SK-N-SH (cell line): ENCODE measurements at regions not wholly inside any gene's neighbourhood (a gene's known extent, or its start where the extent isn't known, plus 50 kb on each side); places are given as distances from the start of the nearest gene placed in this dataset.

Experiments used
- CTCF ChIA-PET: fragments of 300-600, 350-600 bp; formaldehyde crosslinking; extraction: SDS; loops from one replicate; lab custom pipeline; 2021; lab: Yijun Ruan, JAX
- POLR2A ChIA-PET: fragments of 350-600 bp; sonication (Branson Sonifier 250); formaldehyde crosslinking; extraction: SDS; loops from one replicate; lab custom pipeline; 2020; ENCODE audit warnings: antibody characterized with exemption, inconsistent platforms; lab: Yijun Ruan, JAX
- DNase-seq: peaks from one replicate; pipeline ENCODE4 v3.0.0; 2012
- H2AFZ ChIP-seq: fragments of 200-600 bp; sonication (generic); 2 replicates; pipeline ENCODE4 v1.8.1; 2016; ENCODE audit warnings: antibody characterized with exemption, mild to moderate bottlenecking, low read depth
- H3F3A ChIP-seq: fragments of 200-600 bp; sonication (generic); replicated peaks from 2 replicates; pipeline ENCODE3; 2016; ENCODE audit warnings: antibody characterized with exemption, mild to moderate bottlenecking; ENCODE audit not compliant: insufficient read depth
- H3K27ac ChIP-seq, 2 experiments: fragments of 200-500 bp in 1 of 2; fragments of 200-600 bp in 1 of 2; sonication (Bioruptor generic) in 1 of 2; sonication (generic), shearing (Covaris generic) in 1 of 2; 2 replicates each; pipeline versions ENCODE4 v1.5.1 to v1.6.1; 2014 to 2016; ENCODE audit warnings: low read depth in 2 of 2, inconsistent platforms in 1 of 2, low read length in 1 of 2, mild to moderate bottlenecking in 1 of 2, mixed read lengths in 1 of 2
- H3K27me3 ChIP-seq: fragments of 200-600 bp; sonication (generic), shearing (Covaris generic); 2 replicates; pipeline ENCODE4 v1.6.1; 2016; ENCODE audit warnings: mixed run types; ENCODE audit not compliant: insufficient read depth
- H3K36me3 ChIP-seq, 2 experiments: fragments of 200-500 bp in 1 of 2; fragments of 200-600 bp in 1 of 2; sonication (Bioruptor generic) in 1 of 2; sonication (generic) in 1 of 2; replicated peaks in 1 of 2; 2 replicates each; pipeline versions ENCODE3 to v1.5.1; 2014 to 2016; ENCODE audit warnings: low read length in 1 of 2, mild to moderate bottlenecking in 1 of 2; ENCODE audit not compliant: insufficient read depth in 2 of 2, control insufficient read depth in 1 of 2
- H3K4me1 ChIP-seq, 2 experiments: fragments of 200-500 bp in 1 of 2; fragments of 200-600 bp in 1 of 2; sonication (Bioruptor generic) in 1 of 2; sonication (generic), shearing (Covaris generic) in 1 of 2; 2 replicates each; pipeline versions ENCODE4 v1.5.1 to v1.6.1; 2014 to 2016; ENCODE audit warnings: low read depth in 1 of 2, low read length in 1 of 2, mixed run types in 1 of 2; ENCODE audit not compliant: insufficient read depth in 2 of 2, control insufficient read depth in 1 of 2
- H3K4me2 ChIP-seq: fragments of 200-600 bp; sonication (generic), shearing (Covaris generic); 2 replicates; pipeline ENCODE4 v1.6.1; 2017; ENCODE audit warnings: mixed run types
- H3K4me3 ChIP-seq, 2 experiments: fragments of 200-500 bp in 1 of 2; fragments of 200-600 bp in 1 of 2; sonication (Bioruptor generic) in 1 of 2; sonication (generic), shearing (Covaris generic) in 1 of 2; 2 replicates each; pipeline versions ENCODE4 v1.5.1 to v1.8.1; 2014 to 2016; ENCODE audit warnings: low read depth in 2 of 2, inconsistent platforms in 1 of 2, low read length in 1 of 2, mild to moderate bottlenecking in 1 of 2, mixed read lengths in 1 of 2, moderate library complexity in 1 of 2
- H3K79me2 ChIP-seq: fragments of 200-600 bp; sonication (generic); 2 replicates; pipeline ENCODE4 v1.8.1; 2017; ENCODE audit warnings: mild to moderate bottlenecking; ENCODE audit not compliant: insufficient read depth
- H3K9ac ChIP-seq: fragments of 200-600 bp; sonication (generic); 2 replicates; pipeline ENCODE4 v1.6.1; 2017; ENCODE audit warnings: mixed run types
- H3K9me2 ChIP-seq: fragments of 200-600 bp; sonication (generic); 2 replicates; pipeline ENCODE4 v1.6.1; 2017; ENCODE audit warnings: mixed run types
- H3K9me3 ChIP-seq: fragments of 200-600 bp; sonication (generic); 2 replicates; pipeline ENCODE4 v1.6.1; 2017; ENCODE audit warnings: mixed run types, mild to moderate bottlenecking, moderate library complexity
- H4K20me1 ChIP-seq: fragments of 200-600 bp; sonication (generic); 2 replicates; pipeline ENCODE4 v1.6.1; 2017; ENCODE audit warnings: mild to moderate bottlenecking, mixed run types; ENCODE audit not compliant: insufficient read depth
- CHD2 ChIP-seq: fragments of 150-350 bp; IDR thresholded peaks from 2 replicates; pipeline ENCODE4 v1.6.1; 2018; ENCODE audit warnings: low read length; ENCODE audit not compliant: partially characterized antibody
- ELF1 ChIP-seq: IDR thresholded peaks from 2 replicates; pipeline ENCODE4 v1.4.0; 2012
- FOXJ3 ChIP-seq: sonication (generic); formaldehyde crosslinking; IDR thresholded peaks from 2 replicates; pipeline ENCODE4 v1.5.1; 2020; ENCODE audit warnings: mild to moderate bottlenecking, missing genetic modification reagents
- FOXM1 ChIP-seq: IDR thresholded peaks from 2 replicates; pipeline ENCODE4 v1.4.0; 2012; ENCODE audit warnings: low read depth, mild to moderate bottlenecking
- GABPA ChIP-seq: IDR thresholded peaks from 2 replicates; pipeline ENCODE4 v1.4.0; 2012; ENCODE audit warnings: low read depth, mild to moderate bottlenecking
- JUND ChIP-seq: IDR thresholded peaks from 2 replicates; pipeline ENCODE4 v1.4.0; 2012
- MEF2A ChIP-seq: IDR thresholded peaks from 2 replicates; pipeline ENCODE4 v1.4.0; 2012; ENCODE audit warnings: low read depth, borderline replicate concordance
- NFIC ChIP-seq: IDR thresholded peaks from 2 replicates; pipeline ENCODE4 v1.4.0; 2012; ENCODE audit warnings: borderline replicate concordance
- POLR2AphosphoS5 ChIP-seq: IDR thresholded peaks from 2 replicates; pipeline ENCODE4 v1.6.1; 2012; ENCODE audit warnings: low read depth, low read length
- RFX5 ChIP-seq: IDR thresholded peaks from 2 replicates; pipeline ENCODE4 v1.6.1; 2012; ENCODE audit warnings: mild to moderate bottlenecking, improper control_type of control experiment, low read length
- SMC3 ChIP-seq: IDR thresholded peaks from 2 replicates; pipeline ENCODE4 v1.6.1; 2012; ENCODE audit warnings: low read depth, low read length, improper control_type of control experiment
- ZBTB33 ChIP-seq: IDR thresholded peaks from 2 replicates; pipeline ENCODE4 v1.4.0; 2012; ENCODE audit warnings: low read depth, borderline replicate concordance
- WGBS: methylation state at CpG from one replicate; pipeline ENCODE4 v1.1.6; 2017; ENCODE audit warnings: low lambda C conversion rate; 5-methylcytosine and 5-hydroxymethylcytosine counted together
- TF ChIP-seq, protein P1 (sequence below): fragments of 150-350 bp; IDR thresholded peaks from 2 replicates; pipeline ENCODE4 v1.6.1; 2017; ENCODE audit warnings: antibody characterized with exemption, low read length, low read depth, borderline replicate concordance
- TF ChIP-seq, protein P2 (sequence below): fragments of 200-600 bp; sonication (generic); IDR thresholded peaks from 2 replicates; pipeline ENCODE4 v1.6.1; 2017; ENCODE audit warnings: antibody characterized with exemption, mild to moderate bottlenecking, moderate library complexity
- TF ChIP-seq, protein P3 (sequence below): IDR thresholded peaks from 2 replicates; pipeline ENCODE4; 2012

GRCh38 chr15:60126200-60126599 lies 122.1 kb downstream of the FOXB1 start:
- Histone ChIP-seq H3K9me3 (no peaks in the 10 kb centered on the region), H3K4me2 (no peak overlapping the region), H3K27ac (no peak overlapping the region), H3F3A (no peaks in the 10 kb centered on the region), H3K27me3 (no peaks in the 10 kb centered on the region; the same call in 1 of the 2 replicates), H3K36me3 (no peaks in the 10 kb centered on the region), H3K4me3 (no peak overlapping the region)
- DNase-seq: no peak
- TF ChIP-seq GABPA (no peak), JUND (no peak), MEF2A (no peak), FOXM1 (no peak), POLR2AphosphoS5 (no peak), ZBTB33 (no peak), FOXJ3 (CRISPR knock-in tag) (no peak), SMC3 (no peak), ELF1 (no peak), NFIC (no peak), RFX5 (no peak), CHD2 (no peak)
- TF ChIP-seq, protein P1, sequence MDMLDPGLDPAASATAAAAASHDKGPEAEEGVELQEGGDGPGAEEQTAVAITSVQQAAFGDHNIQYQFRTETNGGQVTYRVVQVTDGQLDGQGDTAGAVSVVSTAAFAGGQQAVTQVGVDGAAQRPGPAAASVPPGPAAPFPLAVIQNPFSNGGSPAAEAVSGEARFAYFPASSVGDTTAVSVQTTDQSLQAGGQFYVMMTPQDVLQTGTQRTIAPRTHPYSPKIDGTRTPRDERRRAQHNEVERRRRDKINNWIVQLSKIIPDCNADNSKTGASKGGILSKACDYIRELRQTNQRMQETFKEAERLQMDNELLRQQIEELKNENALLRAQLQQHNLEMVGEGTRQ: no peak
- TF ChIP-seq, protein P2, sequence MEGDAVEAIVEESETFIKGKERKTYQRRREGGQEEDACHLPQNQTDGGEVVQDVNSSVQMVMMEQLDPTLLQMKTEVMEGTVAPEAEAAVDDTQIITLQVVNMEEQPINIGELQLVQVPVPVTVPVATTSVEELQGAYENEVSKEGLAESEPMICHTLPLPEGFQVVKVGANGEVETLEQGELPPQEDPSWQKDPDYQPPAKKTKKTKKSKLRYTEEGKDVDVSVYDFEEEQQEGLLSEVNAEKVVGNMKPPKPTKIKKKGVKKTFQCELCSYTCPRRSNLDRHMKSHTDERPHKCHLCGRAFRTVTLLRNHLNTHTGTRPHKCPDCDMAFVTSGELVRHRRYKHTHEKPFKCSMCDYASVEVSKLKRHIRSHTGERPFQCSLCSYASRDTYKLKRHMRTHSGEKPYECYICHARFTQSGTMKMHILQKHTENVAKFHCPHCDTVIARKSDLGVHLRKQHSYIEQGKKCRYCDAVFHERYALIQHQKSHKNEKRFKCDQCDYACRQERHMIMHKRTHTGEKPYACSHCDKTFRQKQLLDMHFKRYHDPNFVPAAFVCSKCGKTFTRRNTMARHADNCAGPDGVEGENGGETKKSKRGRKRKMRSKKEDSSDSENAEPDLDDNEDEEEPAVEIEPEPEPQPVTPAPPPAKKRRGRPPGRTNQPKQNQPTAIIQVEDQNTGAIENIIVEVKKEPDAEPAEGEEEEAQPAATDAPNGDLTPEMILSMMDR: no peak
- TF ChIP-seq, protein P3, sequence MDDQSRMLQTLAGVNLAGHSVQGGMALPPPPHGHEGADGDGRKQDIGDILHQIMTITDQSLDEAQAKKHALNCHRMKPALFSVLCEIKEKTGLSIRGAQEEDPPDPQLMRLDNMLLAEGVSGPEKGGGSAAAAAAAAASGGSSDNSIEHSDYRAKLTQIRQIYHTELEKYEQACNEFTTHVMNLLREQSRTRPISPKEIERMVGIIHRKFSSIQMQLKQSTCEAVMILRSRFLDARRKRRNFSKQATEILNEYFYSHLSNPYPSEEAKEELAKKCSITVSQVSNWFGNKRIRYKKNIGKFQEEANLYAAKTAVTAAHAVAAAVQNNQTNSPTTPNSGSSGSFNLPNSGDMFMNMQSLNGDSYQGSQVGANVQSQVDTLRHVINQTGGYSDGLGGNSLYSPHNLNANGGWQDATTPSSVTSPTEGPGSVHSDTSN: no peak
- TF ChIP-seq, all 33 proteins: peak for 0
- ChIA-PET CTCF (interaction anchor here (2.4 to 3.5 kb wide), 2 partner anchors 201 to 401 kb away, joined by 9 to 12 read pairs; no protein-coding TSS in a partner anchor), POLR2A (no interaction called here)
- no peak overlapping the region for H2AFZ ChIP-seq
- no peak overlapping the region for H3K9ac ChIP-seq
- no peaks in the 10 kb centered on the region for H3K9me2 ChIP-seq
- 32% methylated on average over 4 of the region's 4 CpGs for WGBS
- no peaks in the 10 kb centered on the region for H4K20me1 ChIP-seq
- H3K79me2 ChIP-seq: no peaks in the 10 kb centered on the region
- H3K4me1 ChIP-seq: no peaks in the 10 kb centered on the region; a peak in 1 of 4 replicates
